Panc1 (cell line): ENCODE measurements at regions not wholly inside any gene's neighbourhood (a gene's known extent, or its start where the extent isn't known, plus 50 kb on each side); places are given as distances from the start of the nearest gene placed in this dataset.

ENCODE experiments used
- ATAC-seq: fragments of 200-7000 bp; cut with Tn5 transposase; 2 replicates; pipeline ENCODE4 v1.9.1; 2020; ENCODE audit warnings: mild to moderate bottlenecking, moderate library complexity
- BruUV-seq: library from RNA; stranded (reverse); fragments of 400-500 nt; replicated peaks from 2 replicates; lab custom pipeline; 2021; lab: Mats Ljungman, UMichigan
- CTCF ChIA-PET: fragments of 300-600 bp; sonication (Branson Sonifier 250); formaldehyde crosslinking; loops from one replicate; lab custom pipeline; 2022; ENCODE audit warnings: antibody characterized with exemption; lab: Charles Lee
- POLR2A ChIA-PET: fragments of 300-600 bp; sonication (Branson Sonifier 250); formaldehyde crosslinking; loops from one replicate; lab custom pipeline; 2022; ENCODE audit warnings: antibody characterized with exemption; lab: Charles Lee
- DNase-seq: peaks from one replicate; pipeline ENCODE4 v3.0.0-alpha.2; 2010; ENCODE audit warnings: low read depth, low spot score
- H3K27ac ChIP-seq: 2 replicates; pipeline ENCODE4 v1.5.1; 2011; ENCODE audit warnings: mild to moderate bottlenecking, low read length, inconsistent platforms
- H3K27me3 ChIP-seq: fragments of 200-500 bp; sonication (Bioruptor generic); 2 replicates; pipeline ENCODE4 v1.6.0; 2014; ENCODE audit warnings: low read length, inconsistent platforms; ENCODE audit not compliant: control insufficient read depth, insufficient read depth
- H3K36me3 ChIP-seq: fragments of 200-500 bp; sonication (Bioruptor generic); 2 replicates; pipeline ENCODE4 v1.5.1; 2014; ENCODE audit warnings: inconsistent platforms, mild to moderate bottlenecking, low read length, moderate library complexity; ENCODE audit not compliant: control insufficient read depth, insufficient read depth
- H3K4me1 ChIP-seq: 2 replicates; pipeline ENCODE4 v1.5.1; 2011; ENCODE audit warnings: inconsistent platforms, mild to moderate bottlenecking, low read length, moderate library complexity; ENCODE audit not compliant: control insufficient read depth, insufficient read depth
- H3K4me3 ChIP-seq, 2 experiments: 2 replicates each; pipeline ENCODE4 v1.5.1; 2011 to 2012; ENCODE audit warnings: low read depth in 2 of 2, low read length in 2 of 2, mild to moderate bottlenecking in 2 of 2, inconsistent platforms in 1 of 2, moderate library complexity in 1 of 2
- H3K9me3 ChIP-seq: fragments of 200-500 bp; sonication (Bioruptor generic); 2 replicates; pipeline ENCODE4 v1.5.1; 2014; ENCODE audit warnings: low read depth, mild to moderate bottlenecking, inconsistent platforms, low read length, moderate library complexity; ENCODE audit not compliant: control insufficient read depth, insufficient read depth
- POLR2AphosphoS5 ChIP-seq: IDR thresholded peaks from 2 replicates; pipeline ENCODE4 v1.6.1; 2012; ENCODE audit warnings: mild to moderate bottlenecking, low read depth, low read length, moderate library complexity
- SIN3A ChIP-seq: IDR thresholded peaks from 2 replicates; pipeline ENCODE4 v1.6.1; 2012; ENCODE audit warnings: low read depth, mild to moderate bottlenecking, low read length, moderate library complexity, borderline replicate concordance; ENCODE audit not compliant: insufficient read depth
- TCF7L2 ChIP-seq: IDR thresholded peaks from 2 replicates; pipeline ENCODE4 v1.6.1; 2011; ENCODE audit warnings: mild to moderate bottlenecking, low read depth, low read length, inconsistent platforms
- in situ Hi-C: cut with HindIII; loops from 2 replicates; pipeline ENCODE4 v1.10.0; 2016; ENCODE audit warnings: low sequenced_read_pairs, low pct_unique_long_range_greater_than_20kb
- intact Hi-C: fragments of 100-400 bp; cut with micrococcal nuclease; formaldehyde crosslinking; loops from one replicate; pipeline ENCODE4 v1.10.0; 2022; ENCODE audit not compliant: unreplicated experiment
- TF ChIP-seq, protein P1 (sequence below), 2 experiments: IDR thresholded peaks; 2 replicates each; pipeline ENCODE4 v1.6.1; 2011 to 2012; ENCODE audit warnings: low read depth in 2 of 2, control low read depth in 1 of 2, low read length in 1 of 2, mild to moderate bottlenecking in 1 of 2, moderate library complexity in 1 of 2; ENCODE audit not compliant: insufficient read depth in 1 of 2
- TF ChIP-seq, protein P2 (sequence below): fragments of 450-650 bp; IDR thresholded peaks from 2 replicates; pipeline ENCODE4 v1.5.1; 2017; ENCODE audit warnings: mild to moderate bottlenecking

DNA sequence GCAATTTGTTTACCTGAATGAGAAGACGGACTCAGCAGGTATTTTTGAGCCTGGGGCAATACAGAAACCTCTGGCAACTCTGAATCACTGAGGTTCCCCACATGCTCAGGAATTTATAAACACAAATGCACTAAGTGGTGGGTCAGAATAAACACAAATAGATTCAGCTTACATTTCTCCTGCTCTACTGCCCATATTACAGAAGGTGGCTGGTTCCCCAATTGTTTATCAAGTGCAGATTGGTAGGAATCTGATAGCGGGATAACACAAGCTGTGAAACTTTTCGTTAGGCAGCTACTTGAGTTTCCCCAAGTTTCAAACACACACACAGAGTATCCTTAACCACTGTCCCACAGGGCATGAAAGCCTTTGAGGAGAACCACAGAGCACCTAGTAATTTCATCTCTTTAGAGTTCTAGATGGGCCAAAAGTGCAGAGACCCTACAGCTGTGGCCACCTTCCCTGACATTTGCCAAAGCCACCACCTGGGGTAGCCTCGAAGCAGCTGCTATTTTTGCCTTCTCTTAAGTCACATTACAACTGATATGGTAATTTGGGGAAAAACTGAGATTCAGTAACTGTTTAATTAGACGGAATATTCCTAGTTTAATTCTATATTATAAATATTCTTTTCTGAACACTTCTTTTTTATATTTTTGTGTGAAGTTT is 204.2 kb upstream of the PTCHD4 start:
- H3K36me3 ChIP-seq, result no peaks in the 10 kb centered on the region
- H3K4me1 ChIP-seq, result no peaks in the 10 kb centered on the region
- CTCF ChIA-PET, result no interaction called here
- in situ Hi-C loops, result no loop called here
- intact Hi-C loops, result no loop called here
- H3K4me3 ChIP-seq, result no peak overlapping the region
- H3K27ac ChIP-seq, result no peak overlapping the region
- ATAC-seq, result no peak
- no peak for TF ChIP-seq POLR2AphosphoS5
- no peak for TF ChIP-seq SIN3A
- TF ChIP-seq, protein P1, sequence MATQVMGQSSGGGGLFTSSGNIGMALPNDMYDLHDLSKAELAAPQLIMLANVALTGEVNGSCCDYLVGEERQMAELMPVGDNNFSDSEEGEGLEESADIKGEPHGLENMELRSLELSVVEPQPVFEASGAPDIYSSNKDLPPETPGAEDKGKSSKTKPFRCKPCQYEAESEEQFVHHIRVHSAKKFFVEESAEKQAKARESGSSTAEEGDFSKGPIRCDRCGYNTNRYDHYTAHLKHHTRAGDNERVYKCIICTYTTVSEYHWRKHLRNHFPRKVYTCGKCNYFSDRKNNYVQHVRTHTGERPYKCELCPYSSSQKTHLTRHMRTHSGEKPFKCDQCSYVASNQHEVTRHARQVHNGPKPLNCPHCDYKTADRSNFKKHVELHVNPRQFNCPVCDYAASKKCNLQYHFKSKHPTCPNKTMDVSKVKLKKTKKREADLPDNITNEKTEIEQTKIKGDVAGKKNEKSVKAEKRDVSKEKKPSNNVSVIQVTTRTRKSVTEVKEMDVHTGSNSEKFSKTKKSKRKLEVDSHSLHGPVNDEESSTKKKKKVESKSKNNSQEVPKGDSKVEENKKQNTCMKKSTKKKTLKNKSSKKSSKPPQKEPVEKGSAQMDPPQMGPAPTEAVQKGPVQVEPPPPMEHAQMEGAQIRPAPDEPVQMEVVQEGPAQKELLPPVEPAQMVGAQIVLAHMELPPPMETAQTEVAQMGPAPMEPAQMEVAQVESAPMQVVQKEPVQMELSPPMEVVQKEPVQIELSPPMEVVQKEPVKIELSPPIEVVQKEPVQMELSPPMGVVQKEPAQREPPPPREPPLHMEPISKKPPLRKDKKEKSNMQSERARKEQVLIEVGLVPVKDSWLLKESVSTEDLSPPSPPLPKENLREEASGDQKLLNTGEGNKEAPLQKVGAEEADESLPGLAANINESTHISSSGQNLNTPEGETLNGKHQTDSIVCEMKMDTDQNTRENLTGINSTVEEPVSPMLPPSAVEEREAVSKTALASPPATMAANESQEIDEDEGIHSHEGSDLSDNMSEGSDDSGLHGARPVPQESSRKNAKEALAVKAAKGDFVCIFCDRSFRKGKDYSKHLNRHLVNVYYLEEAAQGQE (IDR thresholded peaks at IDR 0.05; ENCODE audit: insufficient read depth in 1 of 2, low read depth in 2 of 2, low read length in 1 of 2), result no peak
- no peak for TF ChIP-seq TCF7L2
- TF ChIP-seq, protein P2, sequence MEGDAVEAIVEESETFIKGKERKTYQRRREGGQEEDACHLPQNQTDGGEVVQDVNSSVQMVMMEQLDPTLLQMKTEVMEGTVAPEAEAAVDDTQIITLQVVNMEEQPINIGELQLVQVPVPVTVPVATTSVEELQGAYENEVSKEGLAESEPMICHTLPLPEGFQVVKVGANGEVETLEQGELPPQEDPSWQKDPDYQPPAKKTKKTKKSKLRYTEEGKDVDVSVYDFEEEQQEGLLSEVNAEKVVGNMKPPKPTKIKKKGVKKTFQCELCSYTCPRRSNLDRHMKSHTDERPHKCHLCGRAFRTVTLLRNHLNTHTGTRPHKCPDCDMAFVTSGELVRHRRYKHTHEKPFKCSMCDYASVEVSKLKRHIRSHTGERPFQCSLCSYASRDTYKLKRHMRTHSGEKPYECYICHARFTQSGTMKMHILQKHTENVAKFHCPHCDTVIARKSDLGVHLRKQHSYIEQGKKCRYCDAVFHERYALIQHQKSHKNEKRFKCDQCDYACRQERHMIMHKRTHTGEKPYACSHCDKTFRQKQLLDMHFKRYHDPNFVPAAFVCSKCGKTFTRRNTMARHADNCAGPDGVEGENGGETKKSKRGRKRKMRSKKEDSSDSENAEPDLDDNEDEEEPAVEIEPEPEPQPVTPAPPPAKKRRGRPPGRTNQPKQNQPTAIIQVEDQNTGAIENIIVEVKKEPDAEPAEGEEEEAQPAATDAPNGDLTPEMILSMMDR, result no peak
- no TSS peak for BruUV-seq
- POLR2A ChIA-PET, result interaction anchor here (0.5 kb wide), 1 partner anchor 27 kb away, joined by 4 read pairs; no protein-coding TSS in a partner anchor
- DNase-seq, result no peak
- H3K27me3 ChIP-seq, result no peaks in the 10 kb centered on the region
- no peaks in the 10 kb centered on the region for H3K9me3 ChIP-seq

DNA sequence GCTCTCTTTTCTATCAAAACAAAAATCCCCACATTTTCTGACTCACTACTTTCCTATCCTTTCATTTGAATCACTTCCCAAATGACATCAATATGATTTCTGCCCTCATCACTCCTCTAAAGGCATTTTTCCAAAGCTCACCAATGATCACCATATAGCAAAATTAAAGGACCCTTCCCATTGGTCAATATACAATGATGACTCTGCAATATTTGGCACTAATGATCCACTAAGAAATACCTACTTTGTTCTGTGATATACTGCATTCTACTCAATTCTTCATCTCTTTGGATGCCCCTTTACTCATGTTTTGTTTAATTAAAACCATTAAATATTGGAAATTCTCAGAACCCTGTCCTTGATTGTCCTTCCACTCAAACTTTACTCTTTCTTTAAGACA is 200.3 kb upstream of the PTCHD4 start:
- Histone ChIP-seq H3K4me3 (no peak overlapping the region), H3K27me3 (no peaks in the 10 kb centered on the region), H3K4me1 (no peaks in the 10 kb centered on the region), H3K36me3 (no peaks in the 10 kb centered on the region), H3K9me3 (no peaks in the 10 kb centered on the region), H3K27ac (no peak overlapping the region)
- TF ChIP-seq TCF7L2 (no peak), POLR2AphosphoS5 (no peak), SIN3A (no peak)
- TF ChIP-seq, protein P1 (IDR thresholded peaks at IDR 0.05; ENCODE audit: insufficient read depth in 1 of 2, low read depth in 2 of 2, low read length in 1 of 2), result no peak
- TF ChIP-seq, protein P2, result no peak
- in situ Hi-C loops, result no loop called here
- intact Hi-C loops, result no loop called here
- no peak for ATAC-seq
- ChIA-PET CTCF (no interaction called here), POLR2A (no interaction called here)
- BruUV-seq, result no TSS peak
- no peak for DNase-seq
